Urinary bladder (tissue), 3 donors: ENCODE measurements at regions not wholly inside any gene's neighbourhood (a gene's known extent, or its start where the extent isn't known, plus 50 kb on each side); places are given as distances from the start of the nearest gene placed in this dataset.

Experiments used
- DNase-seq: peaks from one replicate; pipeline ENCODE4 v3.0.0-alpha.2; 2015; ENCODE audit errors: extremely low spot score
- H3K27ac ChIP-seq: one replicate; pipeline ENCODE4 v1.5.1; 2013; ENCODE audit warnings: low read depth, mild to moderate bottlenecking, moderate library complexity
- H3K36me3 ChIP-seq: one replicate; pipeline ENCODE4 v1.6.1; 2013; ENCODE audit warnings: mild to moderate bottlenecking, moderate library complexity; ENCODE audit not compliant: insufficient read depth
- H3K4me1 ChIP-seq: one replicate; pipeline ENCODE4 v1.6.1; 2013; ENCODE audit warnings: mild to moderate bottlenecking, moderate library complexity; ENCODE audit not compliant: insufficient read depth
- H3K4me3 ChIP-seq: one replicate; pipeline ENCODE4 v1.5.1; 2013; ENCODE audit warnings: low read depth, low read length
- WGBS: extraction: QIAGEN DNeasy Blood & Tissue Kit; methylation state at CpG from one replicate; pipeline ENCODE4 v1.1.7; 2013; 5-methylcytosine and 5-hydroxymethylcytosine counted together
- donor health status: healthy with polysubstance abuse.
- donor health status: healthy.

GRCh38 chr13:105796081-105796480, 739.4 kb downstream of the EFNB2 start:
- Histone ChIP-seq H3K36me3 (no peaks in the 10 kb centered on the region), H3K4me3 (no peak overlapping the region), H3K27ac (no peak overlapping the region), H3K4me1 (no peaks in the 10 kb centered on the region)
- no peak for DNase-seq
- WGBS: 85% methylated on average over 3 of the region's 3 CpGs

- H3K4me1 ChIP-seq: no peaks in the 10 kb centered on the region
- no peak for DNase-seq
- H3K36me3 ChIP-seq: no peaks in the 10 kb centered on the region
- WGBS: 41% methylated on average over 1 of the region's 1 CpG
- no peak overlapping the region for H3K4me3 ChIP-seq
- no peak overlapping the region for H3K27ac ChIP-seq
Measured at GRCh38 chr13:105790923-105791322, 744.5 kb downstream of the EFNB2 start.

- DNase-seq: no peak
- H3K27ac ChIP-seq: no peak overlapping the region
- no peaks in the 10 kb centered on the region for H3K36me3 ChIP-seq
- H3K4me1 ChIP-seq: no peaks in the 10 kb centered on the region
- 80% methylated on average over 3 of the region's 3 CpGs for WGBS
- H3K4me3 ChIP-seq: no peak overlapping the region
Measured at GRCh38 chr13:105788530-105788929, 746.9 kb downstream of the EFNB2 start.

GRCh38 chr13:105787632-105788031, 747.8 kb downstream of the EFNB2 start:
- Histone ChIP-seq H3K36me3 (no peaks in the 10 kb centered on the region), H3K4me3 (no peak overlapping the region), H3K27ac (no peak overlapping the region), H3K4me1 (no peaks in the 10 kb centered on the region)
- DNase-seq: no peak
- 70% methylated on average over 9 of the region's 9 CpGs for WGBS

- Histone ChIP-seq H3K36me3 (no peaks in the 10 kb centered on the region), H3K4me3 (no peak overlapping the region), H3K4me1 (no peaks in the 10 kb centered on the region), H3K27ac (no peak overlapping the region)
- WGBS: 88% methylated on average over 2 of the region's 2 CpGs
- DNase-seq: no peak
Measured at GRCh38 chr13:105785436-105785835, 750.0 kb downstream of the EFNB2 start.

GRCh38 chr13:105783261-105783660, 752.2 kb downstream of the EFNB2 start:
- Histone ChIP-seq H3K4me3 (no peak overlapping the region), H3K36me3 (no peaks in the 10 kb centered on the region), H3K4me1 (no peaks in the 10 kb centered on the region), H3K27ac (no peak overlapping the region)
- no peak for DNase-seq
- WGBS: 75% methylated on average over 1 of the region's 1 CpG

GRCh38 chr13:105778196-105778595, 757.3 kb downstream of the EFNB2 start:
- Histone ChIP-seq H3K36me3 (no peaks in the 10 kb centered on the region), H3K27ac (no peak overlapping the region), H3K4me3 (no peak overlapping the region), H3K4me1 (no peaks in the 10 kb centered on the region)
- 26% methylated on average over 1 of the region's 1 CpG for WGBS
- DNase-seq: no peak

GRCh38 chr13:105774739-105775460, 760.6 kb downstream of the EFNB2 start:
- H3K4me3 ChIP-seq: no peak overlapping the region
- no peaks in the 10 kb centered on the region for H3K36me3 ChIP-seq
- 59% methylated on average over 7 of the region's 7 CpGs for WGBS
- no peak overlapping the region for H3K27ac ChIP-seq
- DNase-seq: no peak
- no peaks in the 10 kb centered on the region for H3K4me1 ChIP-seq

- DNase-seq: no peak
- Histone ChIP-seq H3K4me1 (no peaks in the 10 kb centered on the region), H3K36me3 (no peaks in the 10 kb centered on the region), H3K27ac (no peak overlapping the region), H3K4me3 (no peak overlapping the region)
- WGBS: 69% methylated on average over 7 of the region's 7 CpGs
Measured at GRCh38 chr13:105773863-105774538, 761.5 kb downstream of the EFNB2 start.

GRCh38 chr13:105773241-105773640, 762.2 kb downstream of the EFNB2 start:
- 66% methylated on average over 4 of the region's 4 CpGs for WGBS

GRCh38 chr13:105764486-105764885, 771.0 kb downstream of the EFNB2 start:
- no peaks in the 10 kb centered on the region for H3K4me1 ChIP-seq
- no peak for DNase-seq
- no peaks in the 10 kb centered on the region for H3K36me3 ChIP-seq
- no peak overlapping the region for H3K4me3 ChIP-seq
- no peak overlapping the region for H3K27ac ChIP-seq
- WGBS: 80% methylated on average over 2 of the region's 2 CpGs

More at GRCh38 chr13:105773241-105773640, 762.2 kb downstream of the EFNB2 start:
- no peak overlapping the region for H3K4me3 ChIP-seq
- no peaks in the 10 kb centered on the region for H3K4me1 ChIP-seq
- no peak for DNase-seq
- no peak overlapping the region for H3K27ac ChIP-seq
- no peaks in the 10 kb centered on the region for H3K36me3 ChIP-seq

- no peaks in the 10 kb centered on the region for H3K4me1 ChIP-seq
- no peak overlapping the region for H3K4me3 ChIP-seq
- 93% methylated on average over 2 of the region's 2 CpGs for WGBS
- no peak overlapping the region for H3K27ac ChIP-seq
- no peak for DNase-seq
- no peaks in the 10 kb centered on the region for H3K36me3 ChIP-seq
Measured at GRCh38 chr13:105763851-105764250, 771.6 kb downstream of the EFNB2 start.

GRCh38 chr13:105762096-105762495, 773.4 kb downstream of the EFNB2 start:
- H3K36me3 ChIP-seq: no peaks in the 10 kb centered on the region
- no peak overlapping the region for H3K4me3 ChIP-seq
- WGBS: 95% methylated on average over 4 of the region's 4 CpGs
- no peak overlapping the region for H3K27ac ChIP-seq
- DNase-seq: no peak
- H3K4me1 ChIP-seq: no peaks in the 10 kb centered on the region
